ENCODE measurements at regions not wholly inside any gene's neighbourhood (a gene's known extent, or its start where the extent isn't known, plus 50 kb on each side); places are given as distances from the start of the nearest gene placed in this dataset.

GRCh38 chr13:106095406-106095805 is 440.1 kb downstream of the EFNB2 start:
- TF ChIP-seq POLR2A (IDR thresholded peaks at IDR 0.05) (no peak), CTCF (IDR thresholded peaks at IDR 0.05) (no peak)
